ENCODE measurements at regions not wholly inside any gene's neighbourhood (a gene's known extent, or its start where the extent isn't known, plus 50 kb on each side); places are given as distances from the start of the nearest gene placed in this dataset.
"Not testable (repeated sequence)": the region's sequence is repeated elsewhere in the genome, so short reads cannot be mapped to it uniquely, and the experiment has no call there.

DNA sequence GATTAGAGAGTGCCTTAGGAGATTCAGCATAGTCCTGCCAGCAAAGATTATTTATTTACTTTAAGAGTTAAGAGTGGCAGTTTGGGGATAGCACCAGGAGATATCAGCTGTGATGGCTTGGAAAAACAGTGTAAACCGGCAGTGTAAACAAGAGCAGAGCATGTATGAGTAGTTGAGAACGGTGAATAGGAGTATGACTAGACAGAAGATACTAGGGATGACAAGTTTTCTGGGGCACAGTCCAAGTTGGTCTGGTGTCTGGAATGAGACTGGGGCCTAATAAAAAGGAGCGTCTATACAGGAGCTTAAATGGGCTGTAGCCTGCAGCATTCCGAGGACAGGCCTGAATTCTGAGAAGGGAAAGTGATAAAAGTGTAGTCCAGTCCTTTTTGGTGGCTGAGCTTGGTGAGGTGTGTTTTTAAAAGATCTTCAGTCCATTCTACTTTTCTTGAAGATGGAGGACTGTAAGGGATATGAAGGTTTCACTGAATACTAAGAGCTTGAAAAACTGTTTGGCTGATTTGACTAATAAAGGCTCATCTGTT is 117.8 kb downstream of the TLR5 start:
- not testable (repeated sequence) for DNase-seq

- not testable (repeated sequence) for DNase-seq
These were observed 116.4 kb downstream of the TLR5 start for GRCh38 chr1:223026639-223027038.

DNA sequence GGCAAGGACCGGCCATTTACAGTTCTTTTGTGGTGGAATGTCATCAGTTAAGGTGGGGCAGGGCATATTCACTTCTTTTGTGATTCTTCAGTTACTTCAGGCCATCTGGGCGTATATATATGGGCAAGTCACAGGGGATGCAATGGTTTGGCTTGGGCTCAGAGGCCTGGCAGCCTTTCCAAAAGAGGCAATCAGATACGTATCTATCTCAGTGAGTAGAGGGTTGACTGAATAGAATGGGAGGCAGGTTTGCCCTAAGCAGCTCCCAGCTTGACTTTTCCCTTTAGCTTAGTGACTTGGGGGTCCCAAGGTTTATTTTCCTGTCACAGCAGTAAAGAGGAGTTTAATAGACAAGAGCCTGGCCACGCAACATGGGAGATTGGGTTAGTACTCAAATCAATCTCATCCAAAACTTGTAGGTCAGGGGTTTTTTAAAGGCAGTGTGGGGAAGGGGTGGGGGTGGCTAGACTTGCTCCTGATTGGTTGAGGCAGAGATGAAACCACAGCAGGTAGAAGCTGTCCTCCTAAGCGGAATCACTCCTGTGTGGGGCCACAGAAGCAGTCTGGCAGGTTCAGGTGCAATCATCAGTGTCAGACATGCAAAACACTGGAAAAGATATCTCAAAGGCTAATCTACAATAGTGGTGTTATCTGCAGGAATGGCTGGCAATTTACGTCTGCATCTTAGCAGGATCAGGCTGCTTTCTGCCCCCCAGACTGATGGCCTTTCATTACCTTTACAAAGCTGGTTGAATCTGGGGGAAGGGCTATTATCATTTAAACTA is 112.9 kb downstream of the TLR5 start:
- DNase-seq, result no peak

DNA sequence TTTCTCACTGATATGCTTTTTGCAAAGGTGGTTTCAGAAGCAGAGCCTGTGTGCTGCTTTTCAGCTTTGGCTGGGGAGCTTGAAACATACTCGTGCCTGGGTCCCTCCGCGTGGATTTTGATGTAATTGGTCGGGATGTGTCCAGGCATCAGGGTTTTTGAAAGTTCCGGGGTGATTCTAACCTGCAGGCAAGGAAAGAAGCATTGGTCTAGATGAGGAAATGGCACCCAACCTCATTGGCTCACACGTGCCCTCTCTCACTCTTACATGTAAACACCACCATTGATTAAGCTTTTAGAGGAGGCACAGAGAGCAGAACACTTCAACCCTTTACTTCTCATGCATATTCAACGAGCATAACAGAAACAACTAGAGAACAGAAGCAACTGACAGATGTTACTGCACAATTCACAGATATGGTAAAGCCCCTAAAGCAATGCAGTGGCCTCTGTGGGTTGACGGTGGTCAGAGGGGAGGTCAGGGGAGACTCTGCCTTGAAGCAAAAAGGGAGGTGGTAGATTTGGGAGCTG is 112.1 kb downstream of the TLR5 start:
- no peak for DNase-seq

GRCh38 chr1:223031733-223032601 is 111.1 kb downstream of the TLR5 start:
- no peak for DNase-seq

DNA sequence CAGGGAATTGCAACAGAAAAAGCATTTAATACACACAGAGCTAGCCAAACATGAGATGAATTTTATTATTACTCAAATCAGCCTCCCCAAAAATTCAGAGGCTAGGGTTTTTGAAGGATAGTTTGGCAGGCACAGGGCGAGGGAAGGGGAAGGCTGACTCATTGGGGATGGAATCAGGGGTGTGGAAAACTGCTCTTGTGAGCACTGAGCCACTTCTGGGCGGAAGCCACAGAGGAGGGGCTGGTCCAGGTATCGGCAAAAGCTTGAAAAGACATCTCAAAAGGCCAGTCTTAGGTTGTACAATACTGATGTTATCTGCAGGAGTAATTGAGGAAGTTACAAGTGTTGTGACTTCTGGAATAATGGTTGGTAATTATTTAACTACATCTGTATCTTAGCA is 109.4 kb downstream of the TLR5 start:
- no peak for DNase-seq

DNA sequence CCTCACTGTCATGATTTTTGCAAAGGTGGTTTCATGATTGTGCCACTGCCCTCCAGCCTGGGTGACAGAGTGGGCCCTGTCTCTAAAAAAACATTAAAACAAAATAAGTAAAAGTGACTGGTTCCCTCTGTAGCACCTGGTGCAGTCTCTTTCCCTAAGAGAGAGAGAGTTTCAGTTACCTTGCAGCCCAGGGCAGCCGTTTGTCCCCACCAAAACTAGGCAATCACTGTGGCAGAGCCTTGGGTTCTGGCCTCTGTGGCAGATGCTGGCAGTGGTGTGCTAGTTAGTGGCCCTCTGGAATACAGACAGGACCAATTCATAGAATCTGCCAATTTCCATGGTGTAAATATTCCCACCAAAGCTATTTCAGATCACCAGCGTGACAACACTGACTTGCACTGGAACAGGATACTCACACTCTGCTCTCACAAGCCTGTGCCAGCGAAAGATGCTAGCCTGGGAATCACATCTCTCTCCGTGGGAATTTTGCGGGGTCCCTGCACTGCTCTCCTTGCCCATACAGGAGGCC is 108.7 kb downstream of the TLR5 start:
- DNase-seq, result no peak

- DNase-seq, result no peak
These were observed 107.1 kb downstream of the TLR5 start for GRCh38 chr1:223035724-223036478.

DNA sequence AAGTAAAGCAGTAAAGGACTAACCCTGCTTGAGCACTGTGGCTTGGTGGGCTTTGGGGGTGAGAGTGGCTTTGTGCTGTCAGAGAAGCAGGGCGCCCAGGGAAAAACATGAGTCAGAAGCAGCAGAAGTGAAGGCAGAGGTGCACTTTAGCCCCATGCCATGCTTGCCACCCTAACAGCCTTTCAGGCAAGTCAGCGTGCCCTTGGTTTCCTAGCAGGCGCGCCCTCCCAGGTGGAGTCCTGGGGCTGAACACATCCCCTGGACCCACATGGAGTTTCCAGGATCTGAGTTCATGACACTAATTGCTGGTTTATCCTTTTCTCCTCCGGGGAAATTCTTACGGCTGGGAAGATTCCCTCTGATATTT is 106.6 kb downstream of the TLR5 start:
- DNase-seq, result no peak

- DNase-seq, result no peak
These were observed 105.2 kb downstream of the TLR5 start for GRCh38 chr1:223037845-223038244.

- DNase-seq, result no peak
These were observed 104.6 kb downstream of the TLR5 start for GRCh38 chr1:223038288-223039006.

- no peak for DNase-seq
These were observed 103.1 kb downstream of the TLR5 start for GRCh38 chr1:223039990-223040389.

DNA sequence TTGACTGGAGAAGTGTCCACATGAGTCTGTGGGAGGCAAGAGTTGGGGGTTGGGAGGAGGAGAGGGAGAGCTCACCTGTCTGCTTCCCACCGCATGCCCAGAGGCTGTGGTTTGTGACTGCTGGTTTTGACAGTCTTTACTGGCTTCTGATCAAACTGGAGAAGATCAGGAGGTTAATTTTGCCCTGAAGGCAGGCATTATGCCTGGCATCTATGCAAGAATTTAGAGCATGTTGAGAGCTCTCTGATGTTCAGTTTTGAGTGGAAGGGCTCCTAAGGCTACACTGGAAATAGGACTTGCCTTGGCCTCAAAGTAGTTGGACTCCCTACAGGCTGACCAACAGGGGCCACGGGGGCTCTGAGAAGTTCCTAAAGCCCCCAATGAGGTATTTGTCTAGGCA is 101.6 kb downstream of the TLR5 start:
- no peak for DNase-seq

GRCh38 chr1:223045164-223045957 is 97.7 kb downstream of the TLR5 start:
- no peak for DNase-seq

GRCh38 chr1:223046011-223046410 is 97.0 kb downstream of the TLR5 start:
- no peak for DNase-seq

DNA sequence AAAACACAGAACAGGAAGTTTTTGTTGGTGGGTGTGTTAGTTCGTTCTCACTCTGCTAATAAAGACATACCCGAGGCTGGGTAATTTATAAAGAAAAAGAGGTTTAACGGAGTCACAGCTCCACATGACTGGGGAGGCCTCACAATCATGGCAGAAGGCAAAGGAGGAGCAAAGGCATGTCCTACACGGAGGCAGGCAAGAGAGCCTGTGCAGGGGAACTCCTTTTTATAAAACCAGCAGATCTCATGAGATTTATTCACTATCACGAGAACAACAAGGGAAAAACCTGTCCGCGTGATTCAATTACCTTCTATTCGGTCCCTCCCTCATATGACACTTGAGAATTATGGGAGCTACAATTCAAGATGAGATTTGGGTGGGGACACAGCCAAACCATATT is 96.6 kb downstream of the TLR5 start:
- not testable (repeated sequence) for DNase-seq

GRCh38 chr1:223048026-223048425 is 95.0 kb downstream of the TLR5 start:
- no peak for DNase-seq

- DNase-seq, result no peak
These were observed 90.6 kb downstream of the TLR5 start for GRCh38 chr1:223052462-223052861.

GRCh38 chr1:223052931-223053330 is 90.1 kb downstream of the TLR5 start:
- DNase-seq, result no peak

DNA sequence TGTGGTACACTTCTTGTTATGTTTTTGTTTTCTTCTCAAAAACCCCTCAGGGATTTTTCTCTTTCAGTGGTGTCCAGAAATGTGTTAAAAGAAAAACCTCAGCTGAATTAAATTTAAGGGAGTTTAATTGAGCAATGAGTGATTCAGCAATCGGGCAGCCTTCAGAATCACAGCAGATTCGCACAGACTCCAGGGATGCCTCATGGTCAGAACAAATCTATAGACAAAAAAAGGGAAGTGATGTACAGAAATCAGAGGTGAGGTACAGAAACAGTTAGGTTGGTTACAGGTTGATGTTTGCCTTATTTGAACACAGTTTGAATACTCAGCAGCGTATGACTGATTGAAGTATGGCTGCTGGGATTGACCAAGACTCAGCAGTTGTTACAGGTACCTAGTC is 86.2 kb downstream of the TLR5 start:
- DNase-seq, result no peak

DNA sequence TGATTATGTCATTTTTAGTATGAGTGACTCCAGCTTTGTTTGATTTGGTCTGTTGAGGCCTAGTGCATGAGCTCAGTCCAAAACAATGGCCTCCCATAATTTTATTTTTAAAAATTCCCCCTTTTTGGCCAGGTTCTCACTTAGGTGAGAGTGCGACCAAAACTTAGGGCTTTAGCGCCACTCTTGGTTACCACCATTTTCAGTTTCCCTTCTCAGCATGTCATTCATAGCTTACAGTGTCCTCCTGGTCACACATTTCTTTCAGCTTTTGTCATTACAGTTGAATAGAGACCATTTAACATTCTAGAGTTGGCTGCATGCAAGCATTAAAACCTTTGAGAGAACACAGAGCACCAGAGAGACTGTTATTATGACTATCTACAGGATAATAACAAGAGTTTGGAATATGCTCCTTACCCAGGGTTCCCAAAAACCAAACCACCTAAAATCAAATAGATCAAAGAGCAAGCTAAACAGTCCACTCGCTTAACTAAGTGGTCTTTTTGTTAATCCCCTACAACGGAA is 85.4 kb downstream of the TLR5 start:
- DNase-seq, result no peak

All from NCI-H2107 (cell line).